GM12864 (cell line): ENCODE measurements at regions not wholly inside any gene's neighbourhood (a gene's known extent, or its start where the extent isn't known, plus 50 kb on each side); places are given as distances from the start of the nearest gene placed in this dataset.
A peak's percentile ranks its signal among the peaks of the same experiment; 100 is the strongest.
"Not testable (repeated sequence)": the region's sequence is repeated elsewhere in the genome, so short reads cannot be mapped to it uniquely, and the experiment has no call there.

Experiments used
- DNase-seq: peaks from one replicate; pipeline ENCODE4 v3.0.0-alpha.2; 2011; ENCODE audit warnings: low read depth
- H3K4me3 ChIP-seq: 2 replicates; pipeline ENCODE4 v1.5.1; 2011; ENCODE audit warnings: mild to moderate bottlenecking, low read depth, low read length, control low read depth
- TF ChIP-seq, protein P1 (sequence below): IDR thresholded peaks from 2 replicates; pipeline ENCODE4 v1.5.1; 2011; ENCODE audit warnings: low read depth, mild to moderate bottlenecking, moderate library complexity, low read length, control low read depth, inconsistent platforms; ENCODE audit errors: missing control alignments

DNA sequence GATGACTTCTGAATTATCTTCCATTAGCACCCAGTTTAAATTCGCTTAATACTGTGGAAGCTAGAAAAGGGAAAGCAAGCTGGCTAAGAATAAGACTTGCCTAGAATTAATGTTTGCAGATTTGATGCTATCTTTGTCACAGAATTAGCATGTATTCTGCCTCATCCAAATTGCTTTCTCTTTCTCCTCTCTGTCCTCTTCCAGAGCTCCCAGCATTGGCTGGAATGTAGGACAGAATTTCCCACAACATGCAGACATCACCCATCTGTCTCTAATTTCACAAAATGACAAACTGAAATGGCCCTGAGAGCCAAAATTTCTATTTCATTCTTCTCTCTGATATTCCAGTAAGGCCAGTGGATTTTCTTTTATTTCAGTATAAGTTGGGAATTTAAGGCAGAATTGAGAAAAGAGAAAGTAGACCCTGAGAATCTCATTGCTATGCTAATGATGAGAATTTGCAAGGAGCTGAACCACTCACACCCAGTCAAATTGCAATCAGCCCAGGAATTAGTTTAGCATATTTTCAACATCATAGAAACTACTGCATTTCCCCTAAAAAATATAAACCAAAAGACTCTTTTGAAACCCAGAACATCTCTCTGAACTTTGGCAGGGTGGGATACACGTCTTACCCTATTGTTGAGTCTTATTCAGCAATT lies 188.8 kb downstream of the RCHY1 start:
- H3K4me3 ChIP-seq = no peak overlapping the region
- no peak for DNase-seq
- TF ChIP-seq, protein P1, sequence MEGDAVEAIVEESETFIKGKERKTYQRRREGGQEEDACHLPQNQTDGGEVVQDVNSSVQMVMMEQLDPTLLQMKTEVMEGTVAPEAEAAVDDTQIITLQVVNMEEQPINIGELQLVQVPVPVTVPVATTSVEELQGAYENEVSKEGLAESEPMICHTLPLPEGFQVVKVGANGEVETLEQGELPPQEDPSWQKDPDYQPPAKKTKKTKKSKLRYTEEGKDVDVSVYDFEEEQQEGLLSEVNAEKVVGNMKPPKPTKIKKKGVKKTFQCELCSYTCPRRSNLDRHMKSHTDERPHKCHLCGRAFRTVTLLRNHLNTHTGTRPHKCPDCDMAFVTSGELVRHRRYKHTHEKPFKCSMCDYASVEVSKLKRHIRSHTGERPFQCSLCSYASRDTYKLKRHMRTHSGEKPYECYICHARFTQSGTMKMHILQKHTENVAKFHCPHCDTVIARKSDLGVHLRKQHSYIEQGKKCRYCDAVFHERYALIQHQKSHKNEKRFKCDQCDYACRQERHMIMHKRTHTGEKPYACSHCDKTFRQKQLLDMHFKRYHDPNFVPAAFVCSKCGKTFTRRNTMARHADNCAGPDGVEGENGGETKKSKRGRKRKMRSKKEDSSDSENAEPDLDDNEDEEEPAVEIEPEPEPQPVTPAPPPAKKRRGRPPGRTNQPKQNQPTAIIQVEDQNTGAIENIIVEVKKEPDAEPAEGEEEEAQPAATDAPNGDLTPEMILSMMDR = no peak

DNA sequence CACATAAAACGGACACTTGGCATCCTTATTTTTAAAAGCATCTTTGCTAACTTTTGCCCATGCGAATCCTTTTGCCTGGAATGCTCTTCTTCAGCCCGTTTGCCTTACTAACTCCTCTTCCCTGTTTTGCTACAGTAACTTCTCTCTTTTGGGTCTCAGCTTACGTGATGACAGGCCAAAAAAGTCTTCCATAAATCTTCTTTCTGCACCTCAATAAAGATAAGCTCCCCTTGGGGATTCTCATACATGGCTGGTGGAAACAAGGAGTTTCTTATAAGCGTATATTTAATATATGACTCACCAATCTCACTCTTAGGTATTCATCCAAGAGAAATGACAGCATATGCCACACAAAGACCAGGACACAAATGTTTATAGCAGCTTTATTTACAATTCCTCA lies 192.7 kb downstream of the RCHY1 start:
- DNase-seq = no peak
- H3K4me3 ChIP-seq = no peak overlapping the region
- TF ChIP-seq, protein P1 = no peak

DNA sequence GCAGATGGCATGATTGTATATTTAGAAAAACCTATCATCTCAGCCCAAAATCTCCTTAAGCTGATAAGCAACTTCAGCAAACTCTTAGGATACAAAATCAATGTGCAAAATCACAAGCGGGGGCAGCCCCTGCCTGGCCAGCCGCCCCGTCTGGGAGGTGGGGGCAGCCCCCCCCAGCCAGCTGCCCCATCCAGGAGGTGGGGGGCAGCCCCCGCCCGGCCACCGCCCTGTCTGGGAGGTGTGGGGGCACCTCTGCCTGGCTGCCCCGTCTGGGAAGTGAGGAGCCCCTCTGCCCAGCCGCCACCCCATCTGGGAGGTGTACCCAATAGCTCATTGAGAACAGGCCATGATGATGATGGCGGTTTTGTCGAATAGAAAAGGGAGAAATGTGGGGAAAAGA lies 196.6 kb downstream of the RCHY1 start:
- H3K4me3 ChIP-seq, DNase-seq: not testable (repeated sequence)

DNA sequence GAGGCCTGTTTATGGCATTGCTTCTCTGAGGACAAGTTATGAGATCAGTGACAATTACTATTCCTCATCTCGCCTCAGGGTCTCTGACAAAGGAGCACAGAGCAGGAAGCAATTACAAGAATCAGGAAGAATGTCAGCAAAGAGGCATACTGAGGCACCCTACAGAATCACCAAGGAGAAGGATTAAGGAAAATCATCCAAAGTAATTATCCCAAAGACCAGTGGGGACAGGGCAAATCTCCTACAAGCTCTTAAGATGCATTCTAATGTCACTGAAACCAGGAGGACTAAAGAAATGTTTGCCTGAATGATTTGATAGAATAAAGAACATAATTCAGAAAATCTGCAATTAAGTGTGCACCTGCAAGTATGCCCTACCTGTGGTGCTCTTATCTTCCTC lies 206.2 kb downstream of the RCHY1 start:
- DNase-seq = no peak
- H3K4me3 ChIP-seq = no peak overlapping the region
- TF ChIP-seq, protein P1 = no peak

DNA sequence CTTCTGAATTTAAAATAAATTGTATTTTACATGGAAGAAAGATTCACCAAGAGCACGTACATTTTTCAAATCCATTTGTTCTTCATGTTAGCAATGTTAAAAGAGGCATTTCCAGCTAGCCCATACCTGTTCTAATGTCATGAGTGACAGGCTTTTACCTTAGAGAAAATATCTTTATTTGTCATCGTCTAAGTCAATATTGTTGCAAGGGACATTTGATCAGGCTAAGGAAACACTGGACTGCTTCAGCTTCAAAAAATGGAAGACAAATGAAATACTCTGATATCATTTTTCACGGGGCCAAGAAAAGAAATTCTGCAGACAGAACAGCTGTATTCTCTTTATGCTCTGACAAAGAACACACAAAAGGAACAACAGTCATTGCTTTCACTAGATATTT lies 207.7 kb downstream of the RCHY1 start:
- no peak overlapping the region for H3K4me3 ChIP-seq
- no peak for DNase-seq
- TF ChIP-seq, protein P1 = no peak

DNA sequence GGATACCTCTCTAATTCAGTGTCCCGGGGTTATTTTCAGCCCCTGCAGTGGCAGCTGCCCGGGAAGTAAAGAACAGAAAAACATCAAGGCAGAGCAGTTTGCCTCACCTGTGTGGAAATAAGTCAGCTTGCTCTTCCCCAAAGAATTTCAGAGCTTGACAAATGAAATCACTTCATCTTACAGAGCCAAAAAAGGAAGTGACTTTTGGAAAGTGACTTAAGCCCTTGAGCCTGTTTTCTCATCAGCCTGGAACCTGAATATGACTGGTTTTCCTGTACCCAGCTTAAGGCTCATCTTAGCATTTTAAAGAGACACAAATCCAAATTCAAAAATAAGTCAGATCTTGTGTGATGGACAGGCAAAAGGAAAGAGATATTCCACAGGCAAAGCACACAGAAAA lies 211.6 kb downstream of the RCHY1 start:
- no peak for DNase-seq
- H3K4me3 ChIP-seq = no peak overlapping the region
- TF ChIP-seq, protein P1 = no peak

DNA sequence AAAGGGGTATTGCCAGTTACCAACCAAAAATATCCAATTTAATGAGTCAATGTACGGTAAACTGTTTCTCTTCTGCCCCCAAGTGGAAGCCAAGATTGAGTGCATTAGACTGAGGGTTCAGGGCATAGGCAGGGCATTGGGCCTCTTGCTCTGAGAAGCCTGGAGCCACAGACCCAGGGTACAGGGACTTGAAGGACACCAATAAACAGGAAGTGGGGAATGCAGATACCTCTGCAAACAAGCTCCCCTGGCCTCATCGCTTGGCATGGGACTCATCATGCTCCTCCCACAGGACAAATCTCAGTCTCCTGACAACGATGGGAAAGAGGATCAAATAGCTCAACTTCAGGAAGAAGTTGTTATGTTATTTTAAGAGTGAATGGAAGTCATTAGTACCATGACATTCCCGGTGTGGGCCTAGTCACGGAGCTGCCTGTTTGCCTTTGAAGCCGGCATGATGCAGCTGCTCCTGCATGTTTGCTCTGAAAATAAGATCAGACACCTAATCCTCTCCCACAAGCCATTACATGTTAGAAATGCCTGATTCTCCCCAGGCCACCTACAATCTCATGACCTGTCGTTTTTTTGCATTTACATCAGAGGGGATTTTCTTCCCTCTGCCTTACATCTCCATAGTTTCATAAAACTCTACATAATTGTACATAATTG lies 224.2 kb downstream of the RCHY1 start:
- DNase-seq = peak; percentile 7
- TF ChIP-seq, protein P1 = peak; percentile 56
- H3K4me3 ChIP-seq = no peak overlapping the region
